ACC112 (cell line): ENCODE measurements at regions not wholly inside any gene's neighbourhood (a gene's known extent, or its start where the extent isn't known, plus 50 kb on each side); places are given as distances from the start of the nearest gene placed in this dataset.

Experiments
- H2AFZ ChIP-seq: fragments of 200-600 bp; sonication (generic); one replicate; pipeline ENCODE4 v1.6.0; 2017; ENCODE audit warnings: antibody characterized with exemption, low read length; ENCODE audit not compliant: unreplicated experiment
- H3K27ac ChIP-seq: fragments of 200-600 bp; sonication (generic); 2 replicates; pipeline ENCODE4 v1.5.1; 2014; ENCODE audit warnings: low read depth, mild to moderate bottlenecking, antibody characterized with exemption, low read length, moderate library complexity
- H3K27me3 ChIP-seq: fragments of 200-600 bp; sonication (generic); 2 replicates; pipeline ENCODE4 v1.6.1; 2014; ENCODE audit warnings: mild to moderate bottlenecking, antibody characterized with exemption, low read length, moderate library complexity, mixed read lengths; ENCODE audit not compliant: insufficient read depth
- H3K36me3 ChIP-seq: fragments of 200-600 bp; sonication (generic); 2 replicates; pipeline ENCODE4 v1.6.1; 2016; ENCODE audit warnings: mild to moderate bottlenecking, antibody characterized with exemption, low read length, moderate library complexity, mixed read lengths; ENCODE audit not compliant: insufficient read depth
- H3K4me1 ChIP-seq: fragments of 200-600 bp; sonication (generic); one replicate; pipeline ENCODE4 v1.6.1; 2016; ENCODE audit warnings: low read length, mixed read lengths; ENCODE audit not compliant: insufficient read depth, unreplicated experiment, control insufficient read depth
- H3K4me3 ChIP-seq: fragments of 200-600 bp; sonication (generic); 2 replicates; pipeline ENCODE4 v1.5.1; 2014; ENCODE audit warnings: mild to moderate bottlenecking, low read depth, low read length
- H3K79me2 ChIP-seq: fragments of 200-600 bp; sonication (generic); one replicate; pipeline ENCODE4 v1.6.0; 2016; ENCODE audit warnings: low read length; ENCODE audit not compliant: control insufficient read depth, unreplicated experiment, insufficient read depth

DNA sequence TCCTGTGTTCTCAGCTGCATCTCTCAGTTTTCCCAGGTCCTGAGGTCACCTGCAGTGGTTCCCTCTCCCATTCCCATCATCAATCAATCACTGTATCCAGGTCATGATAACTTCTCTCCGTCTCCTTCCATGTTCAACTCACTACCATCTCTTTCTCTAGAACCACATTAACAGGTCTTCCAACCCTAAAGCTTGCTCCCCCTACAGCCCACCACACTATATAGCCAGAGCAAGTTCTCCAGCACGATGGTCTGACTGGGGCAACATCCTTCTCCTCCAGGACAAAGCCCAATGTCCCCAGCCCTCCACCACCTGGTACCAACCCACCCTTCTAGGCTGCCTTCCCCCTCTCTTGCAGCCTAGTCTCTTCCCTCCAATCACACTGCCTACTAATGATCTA, 241.6 kb downstream of the CDK5RAP2 start:
- Histone ChIP-seq H3K79me2 (no peaks in the 10 kb centered on the region), H2AFZ (no peak overlapping the region), H3K4me3 (no peak overlapping the region), H3K27ac (no peak overlapping the region), H3K27me3 (peaks cover 4% of the 10 kb centered on the region; the same call in 1 of the 2 replicates), H3K4me1 (peaks cover 4% of the 10 kb centered on the region), H3K36me3 (no peaks in the 10 kb centered on the region)

- Histone ChIP-seq H3K4me1 (peaks cover 4% of the 10 kb centered on the region), H2AFZ (no peak overlapping the region), H3K79me2 (no peaks in the 10 kb centered on the region), H3K27ac (no peak overlapping the region), H3K4me3 (no peak overlapping the region), H3K27me3 (peaks cover 6% of the 10 kb centered on the region; the same call in 1 of the 2 replicates), H3K36me3 (no peaks in the 10 kb centered on the region)
Measured at GRCh38 chr9:120337131-120337530, 242.8 kb downstream of the CDK5RAP2 start.

- H3K36me3 ChIP-seq = no peaks in the 10 kb centered on the region
- H3K27me3 ChIP-seq = peaks cover 6% of the 10 kb centered on the region; the same call in 1 of the 2 replicates
- no peaks in the 10 kb centered on the region for H3K79me2 ChIP-seq
- H3K27ac ChIP-seq = no peak overlapping the region
- no peak overlapping the region for H2AFZ ChIP-seq
- H3K4me3 ChIP-seq = no peak overlapping the region
- peaks cover 4% of the 10 kb centered on the region for H3K4me1 ChIP-seq
Measured at GRCh38 chr9:120336753-120337090, 243.2 kb downstream of the CDK5RAP2 start.

DNA sequence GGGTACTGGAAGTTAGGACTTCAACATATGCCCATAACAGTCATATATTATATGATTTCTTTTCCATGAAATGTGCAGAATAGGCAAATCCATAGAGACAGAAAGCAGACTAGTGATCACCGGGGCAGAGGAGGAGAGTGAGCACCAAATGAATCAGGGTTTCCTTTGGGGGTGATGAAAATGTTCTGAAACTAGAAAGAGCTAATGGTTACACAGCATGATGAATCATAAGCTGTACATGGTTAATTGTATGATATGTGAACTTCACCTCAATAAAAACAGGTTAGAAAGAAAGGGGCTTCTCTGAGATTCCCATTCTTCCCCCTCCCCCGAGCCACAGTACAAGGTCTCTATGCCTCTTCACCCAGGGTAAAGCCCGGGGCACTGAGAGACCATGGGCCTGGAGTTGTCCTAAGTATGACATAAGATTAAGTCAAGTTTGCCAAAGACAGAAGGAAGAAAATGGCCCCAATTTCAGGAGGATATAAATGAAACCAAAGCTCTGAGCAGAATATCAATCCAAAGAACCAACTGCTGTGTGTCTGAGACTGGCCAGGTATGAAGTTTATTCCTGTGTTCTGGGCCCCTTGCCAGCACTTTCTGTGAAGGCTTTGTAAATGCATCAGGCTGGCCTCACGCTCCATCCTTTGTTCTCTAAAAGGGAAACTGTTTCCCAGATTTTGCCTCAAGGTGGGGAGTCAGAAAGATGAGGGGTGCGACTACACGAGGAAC, 243.8 kb downstream of the CDK5RAP2 start:
- no peaks in the 10 kb centered on the region for H3K36me3 ChIP-seq
- peaks cover 4% of the 10 kb centered on the region for H3K4me1 ChIP-seq
- no peaks in the 10 kb centered on the region for H3K79me2 ChIP-seq
- peaks cover 9% of the 10 kb centered on the region; the same call in 1 of the 2 replicates for H3K27me3 ChIP-seq
- H3K27ac ChIP-seq = no peak overlapping the region
- no peak overlapping the region for H2AFZ ChIP-seq
- H3K4me3 ChIP-seq = no peak overlapping the region

DNA sequence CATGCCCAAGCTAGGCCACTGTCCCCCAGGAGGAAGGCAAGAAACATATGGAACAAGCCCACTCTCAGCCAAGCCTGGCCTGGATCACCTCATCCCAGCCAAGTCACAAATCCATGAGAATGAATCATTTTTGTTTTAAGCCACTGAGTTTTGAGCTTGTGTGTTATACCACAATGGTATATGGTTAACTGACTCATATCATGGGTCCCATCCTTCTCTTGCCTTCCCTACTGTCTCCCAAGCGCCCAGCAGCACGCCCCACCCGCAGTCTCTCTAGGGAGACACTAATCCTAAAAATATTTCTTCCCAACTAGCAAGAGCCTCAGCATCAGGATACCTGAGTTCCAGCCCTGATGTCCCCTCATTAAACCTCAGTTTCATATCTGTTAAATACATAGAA, 248.1 kb downstream of the CDK5RAP2 start:
- peaks cover 27% of the 10 kb centered on the region; the same call in 1 of the 2 replicates for H3K27me3 ChIP-seq
- peaks cover 4% of the 10 kb centered on the region for H3K4me1 ChIP-seq
- H2AFZ ChIP-seq = no peak overlapping the region
- no peak overlapping the region for H3K27ac ChIP-seq
- H3K4me3 ChIP-seq = no peak overlapping the region
- no peaks in the 10 kb centered on the region for H3K79me2 ChIP-seq
- no peaks in the 10 kb centered on the region for H3K36me3 ChIP-seq

GRCh38 chr9:120330031-120330430, 249.9 kb downstream of the CDK5RAP2 start:
- Histone ChIP-seq H3K4me3 (no peak overlapping the region), H3K4me1 (no peaks in the 10 kb centered on the region), H3K27me3 (peaks cover 27% of the 10 kb centered on the region; the same call in 1 of the 2 replicates), H3K79me2 (no peaks in the 10 kb centered on the region), H3K27ac (no peak overlapping the region), H2AFZ (no peak overlapping the region), H3K36me3 (no peaks in the 10 kb centered on the region)

DNA sequence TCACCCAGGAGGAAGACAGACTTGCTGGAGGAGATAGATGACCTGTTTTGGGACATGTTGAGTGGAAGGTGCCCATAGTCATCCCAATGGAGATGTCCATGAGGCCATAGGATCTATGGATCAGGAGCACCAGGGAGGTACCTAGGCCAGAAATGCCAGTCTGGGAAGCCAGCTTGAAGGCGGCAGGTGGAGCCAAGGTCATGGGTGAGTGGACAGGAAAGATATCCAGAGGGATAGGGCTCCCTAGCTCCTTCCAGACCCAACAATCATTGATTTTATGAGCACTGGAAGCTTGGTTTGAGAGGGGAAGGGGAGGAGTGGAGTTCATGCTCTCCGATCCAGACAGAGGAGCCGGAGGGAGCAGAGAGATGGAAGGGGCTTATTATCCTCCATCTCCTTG, 252.6 kb downstream of the CDK5RAP2 start:
- no peak overlapping the region for H2AFZ ChIP-seq
- H3K27me3 ChIP-seq = peaks cover 37% of the 10 kb centered on the region
- no peak overlapping the region for H3K4me3 ChIP-seq
- no peak overlapping the region for H3K27ac ChIP-seq
- H3K4me1 ChIP-seq = no peaks in the 10 kb centered on the region
- no peaks in the 10 kb centered on the region for H3K36me3 ChIP-seq
- no peaks in the 10 kb centered on the region for H3K79me2 ChIP-seq

GRCh38 chr9:120326049-120326693, 253.8 kb downstream of the CDK5RAP2 start:
- Histone ChIP-seq H3K4me1 (no peaks in the 10 kb centered on the region), H3K4me3 (no peak overlapping the region), H3K27ac (no peak overlapping the region), H2AFZ (no peak overlapping the region), H3K79me2 (no peaks in the 10 kb centered on the region), H3K27me3 (peaks cover 46% of the 10 kb centered on the region), H3K36me3 (no peaks in the 10 kb centered on the region)

DNA sequence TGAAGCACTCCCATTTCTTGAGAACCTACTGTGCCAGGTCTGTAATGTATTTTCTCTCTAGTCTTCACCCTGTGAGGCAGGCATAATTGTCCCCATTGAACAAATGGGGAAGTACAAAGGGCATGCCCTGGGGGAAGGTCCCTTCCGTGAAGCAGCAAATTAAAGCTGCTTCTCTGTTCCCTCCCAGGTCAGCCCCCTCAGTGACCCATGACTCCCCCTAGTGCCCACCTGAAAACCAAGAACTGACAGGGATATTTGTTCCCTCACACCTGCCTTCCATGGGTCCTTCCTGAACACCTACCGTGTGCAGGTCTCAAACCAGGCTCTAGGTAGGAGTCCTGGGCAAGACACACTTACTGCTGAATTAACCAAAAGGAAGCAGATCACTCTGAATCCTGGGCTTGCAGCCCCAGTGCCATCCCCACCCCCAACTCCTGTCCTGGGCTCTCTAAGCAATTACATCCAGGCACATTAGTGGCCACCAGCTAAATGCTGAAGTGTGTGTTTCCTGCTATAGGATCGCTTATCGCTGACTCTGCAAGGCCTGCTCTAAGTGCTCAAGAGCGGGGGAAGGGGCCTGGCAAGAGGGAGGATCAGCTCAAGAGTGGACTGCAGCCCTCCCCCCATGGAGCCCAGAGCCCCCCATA, 254.8 kb downstream of the CDK5RAP2 start:
- peaks cover 46% of the 10 kb centered on the region for H3K27me3 ChIP-seq
- no peak overlapping the region for H3K4me3 ChIP-seq
- no peak overlapping the region for H2AFZ ChIP-seq
- H3K27ac ChIP-seq = no peak overlapping the region
- H3K36me3 ChIP-seq = no peaks in the 10 kb centered on the region
- no peaks in the 10 kb centered on the region for H3K79me2 ChIP-seq
- H3K4me1 ChIP-seq = no peaks in the 10 kb centered on the region

- H3K36me3 ChIP-seq = no peaks in the 10 kb centered on the region
- H3K27me3 ChIP-seq = peaks cover 50% of the 10 kb centered on the region
- H3K4me1 ChIP-seq = no peaks in the 10 kb centered on the region
- no peak overlapping the region for H3K4me3 ChIP-seq
- no peaks in the 10 kb centered on the region for H3K79me2 ChIP-seq
- H3K27ac ChIP-seq = no peak overlapping the region
- no peak overlapping the region for H2AFZ ChIP-seq
Measured at GRCh38 chr9:120324461-120324860, 255.5 kb downstream of the CDK5RAP2 start.

- no peak overlapping the region for H3K4me3 ChIP-seq
- no peaks in the 10 kb centered on the region for H3K4me1 ChIP-seq
- H3K27me3 ChIP-seq = peaks cover 52% of the 10 kb centered on the region
- H3K36me3 ChIP-seq = no peaks in the 10 kb centered on the region
- H2AFZ ChIP-seq = no peak overlapping the region
- H3K27ac ChIP-seq = no peak overlapping the region
- H3K79me2 ChIP-seq = no peaks in the 10 kb centered on the region
Measured at GRCh38 chr9:120323125-120323524, 256.8 kb downstream of the CDK5RAP2 start.
